Fibroblast of lung (primary cell): ENCODE measurements at regions not wholly inside any gene's neighbourhood (a gene's known extent, or its start where the extent isn't known, plus 50 kb on each side); places are given as distances from the start of the nearest gene placed in this dataset.

ENCODE experiments used
- EZH2 ChIP-seq: IDR thresholded peaks from 2 replicates; pipeline ENCODE4 v1.5.1; 2012; ENCODE audit warnings: low read length, control low read depth, mild to moderate bottlenecking; ENCODE audit errors: missing control alignments
- TF ChIP-seq, protein P1 (sequence below), 2 donors: IDR thresholded peaks in 1 of 2; conservative IDR thresholded peaks in 1 of 2; 1 replicate in 1 of 2; 2 replicates in 1 of 2; pipeline ENCODE4 v1.5.1; 2011 to 2012; ENCODE audit warnings: low read length in 2 of 2, control low read depth in 1 of 2, inconsistent platforms in 1 of 2, low read depth in 1 of 2, mild to moderate bottlenecking in 1 of 2

DNA sequence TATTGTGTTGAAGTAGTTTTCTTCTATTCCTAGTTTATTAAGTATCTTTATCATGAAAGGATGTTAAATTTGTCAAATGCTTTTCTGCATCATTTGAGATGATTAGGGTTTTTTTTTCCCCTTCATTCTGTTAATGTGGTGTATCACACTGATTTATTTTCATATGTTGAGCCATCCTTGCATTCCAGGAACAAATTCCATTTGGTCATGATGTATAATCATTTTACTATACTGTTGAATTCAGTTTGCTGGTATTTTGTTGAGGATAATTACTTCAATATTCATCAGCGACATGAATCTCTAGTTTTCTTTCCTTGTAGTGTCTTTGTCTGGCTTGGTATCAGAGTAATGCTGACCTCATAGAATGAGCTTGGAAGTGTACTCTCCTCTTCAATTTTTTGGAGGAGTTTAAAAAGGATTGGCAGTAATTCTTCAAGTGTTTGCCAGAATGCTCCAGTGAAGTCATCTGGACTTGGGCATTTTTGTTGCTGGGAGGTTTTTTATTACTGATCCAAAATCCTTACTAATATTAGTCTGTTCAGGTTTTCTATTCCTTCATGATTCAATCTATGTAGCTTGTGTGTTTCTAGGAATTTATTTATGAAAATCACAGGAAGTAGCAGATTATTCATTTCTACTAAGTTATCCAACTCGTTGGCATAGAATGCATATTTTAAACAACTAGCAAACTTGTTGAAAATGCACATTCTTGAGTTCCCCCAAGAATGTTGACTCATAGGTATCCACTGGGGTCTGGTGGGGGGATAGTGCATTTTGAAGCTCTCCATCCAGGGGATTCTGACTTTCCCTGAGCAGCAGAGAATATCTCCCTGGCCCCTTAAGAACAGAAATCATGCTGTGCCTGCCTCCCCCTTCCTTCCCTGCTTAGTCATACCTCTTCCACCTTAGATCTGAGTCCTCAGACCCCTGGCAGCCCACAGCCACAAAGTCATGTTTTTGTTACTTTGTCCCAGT, 187.1 kb downstream of the BMP7 start:
- TF ChIP-seq, protein P1, sequence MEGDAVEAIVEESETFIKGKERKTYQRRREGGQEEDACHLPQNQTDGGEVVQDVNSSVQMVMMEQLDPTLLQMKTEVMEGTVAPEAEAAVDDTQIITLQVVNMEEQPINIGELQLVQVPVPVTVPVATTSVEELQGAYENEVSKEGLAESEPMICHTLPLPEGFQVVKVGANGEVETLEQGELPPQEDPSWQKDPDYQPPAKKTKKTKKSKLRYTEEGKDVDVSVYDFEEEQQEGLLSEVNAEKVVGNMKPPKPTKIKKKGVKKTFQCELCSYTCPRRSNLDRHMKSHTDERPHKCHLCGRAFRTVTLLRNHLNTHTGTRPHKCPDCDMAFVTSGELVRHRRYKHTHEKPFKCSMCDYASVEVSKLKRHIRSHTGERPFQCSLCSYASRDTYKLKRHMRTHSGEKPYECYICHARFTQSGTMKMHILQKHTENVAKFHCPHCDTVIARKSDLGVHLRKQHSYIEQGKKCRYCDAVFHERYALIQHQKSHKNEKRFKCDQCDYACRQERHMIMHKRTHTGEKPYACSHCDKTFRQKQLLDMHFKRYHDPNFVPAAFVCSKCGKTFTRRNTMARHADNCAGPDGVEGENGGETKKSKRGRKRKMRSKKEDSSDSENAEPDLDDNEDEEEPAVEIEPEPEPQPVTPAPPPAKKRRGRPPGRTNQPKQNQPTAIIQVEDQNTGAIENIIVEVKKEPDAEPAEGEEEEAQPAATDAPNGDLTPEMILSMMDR (conservative IDR thresholded peaks at IDR 0.05 in 1 of 2, IDR thresholded peaks at IDR 0.05 in 1 of 2; ENCODE audit: low read depth in 1 of 2, low read length in 2 of 2), result no peak
- TF ChIP-seq EZH2, result no peak
